Epithelial cell of proximal tubule (primary cell): ENCODE measurements at regions not wholly inside any gene's neighbourhood (a gene's known extent, or its start where the extent isn't known, plus 50 kb on each side); places are given as distances from the start of the nearest gene placed in this dataset.
"Not testable (repeated sequence)": the region's sequence is repeated elsewhere in the genome, so short reads cannot be mapped to it uniquely, and the experiment has no call there.

Experiments
- DNase-seq: peaks from one replicate; pipeline ENCODE4 v3.0.0-alpha.2; 2011; ENCODE audit warnings: low read depth
- H3K4me3 ChIP-seq: 2 replicates; pipeline ENCODE4 v1.5.1; 2011; ENCODE audit warnings: low read depth, mild to moderate bottlenecking, low read length
- CTCF ChIP-seq: conservative IDR thresholded peaks from 2 replicates; pipeline ENCODE4 v1.5.1; 2012; ENCODE audit warnings: low read depth, mild to moderate bottlenecking, low read length

GRCh38 chr5:86460519-86460918 is 157.2 kb upstream of the COX7C start:
- DNase-seq: no peak
- H3K4me3 ChIP-seq: no peak overlapping the region

GRCh38 chr5:86461169-86461956 is 156.4 kb upstream of the COX7C start:
- DNase-seq: peak; percentile 13
- TF ChIP-seq CTCF: no peak
- H3K4me3 ChIP-seq: no peak overlapping the region

More at GRCh38 chr5:86460519-86460918, 157.2 kb upstream of the COX7C start:
- no peak for TF ChIP-seq CTCF

- DNase-seq: no peak
Observed at GRCh38 chr5:86463339-86463738, 154.4 kb upstream of the COX7C start.

GRCh38 chr5:86465052-86465838 is 152.5 kb upstream of the COX7C start:
- no peak overlapping the region for H3K4me3 ChIP-seq
- no peak for TF ChIP-seq CTCF
- no peak for DNase-seq

More at GRCh38 chr5:86463339-86463738, 154.4 kb upstream of the COX7C start:
- no peak overlapping the region for H3K4me3 ChIP-seq
- peak; percentile 29 for TF ChIP-seq CTCF

GRCh38 chr5:86466721-86467120 is 151.0 kb upstream of the COX7C start:
- not testable (repeated sequence) for DNase-seq, H3K4me3 ChIP-seq

GRCh38 chr5:86482008-86482407 is 135.7 kb upstream of the COX7C start:
- no peak for DNase-seq
- TF ChIP-seq CTCF: no peak
- H3K4me3 ChIP-seq: no peak overlapping the region

GRCh38 chr5:86493777-86494176 is 124.0 kb upstream of the COX7C start:
- no peak overlapping the region for H3K4me3 ChIP-seq
- no peak for TF ChIP-seq CTCF
- no peak for DNase-seq
